GM19238 (cell line): ENCODE measurements at regions not wholly inside any gene's neighbourhood (a gene's known extent, or its start where the extent isn't known, plus 50 kb on each side); places are given as distances from the start of the nearest gene placed in this dataset.

Experiments
- DNase-seq: peaks from one replicate; pipeline ENCODE4 v3.0.0; 2011; ENCODE audit warnings: low spot score; ENCODE audit not compliant: insufficient read length

- DNase-seq, result no peak
Observed at GRCh38 chr22:23522623-23523251, 57.4 kb downstream of the IGLL1 start.

GRCh38 chr22:23521441-23522113 lies 58.5 kb downstream of the IGLL1 start:
- DNase-seq, result peak; percentile 85

GRCh38 chr22:23520863-23521440 lies 59.1 kb downstream of the IGLL1 start:
- no peak for DNase-seq

- DNase-seq, result no peak
Observed at GRCh38 chr22:23519442-23520157, 60.5 kb downstream of the IGLL1 start.

- no peak for DNase-seq
Observed at GRCh38 chr22:23518376-23519187, 61.5 kb downstream of the IGLL1 start.

- DNase-seq, result no peak
Observed at GRCh38 chr22:23517804-23518375, 62.2 kb downstream of the IGLL1 start.

- no peak for DNase-seq
Observed at GRCh38 chr22:23516304-23516703, 63.8 kb downstream of the IGLL1 start.

GRCh38 chr22:23514322-23515038 lies 65.6 kb downstream of the IGLL1 start:
- DNase-seq, result no peak

- no peak for DNase-seq
Observed at GRCh38 chr22:23513705-23514104, 66.4 kb downstream of the IGLL1 start.

- no peak for DNase-seq
Observed at GRCh38 chr22:23513133-23513532, 67.0 kb downstream of the IGLL1 start.

- no peak for DNase-seq
Observed at GRCh38 chr22:23512721-23513120, 67.4 kb downstream of the IGLL1 start.

GRCh38 chr22:23512348-23512705 lies 67.8 kb downstream of the IGLL1 start:
- DNase-seq, result no peak

GRCh38 chr22:23511627-23512347 lies 68.3 kb downstream of the IGLL1 start:
- no peak for DNase-seq

- DNase-seq, result no peak
Observed at GRCh38 chr22:23509571-23510302, 70.4 kb downstream of the IGLL1 start.

GRCh38 chr22:23504516-23504915 lies 75.6 kb downstream of the IGLL1 start:
- no peak for DNase-seq

GRCh38 chr22:23503736-23504440 lies 76.2 kb downstream of the IGLL1 start:
- no peak for DNase-seq

- DNase-seq, result no peak
Observed at GRCh38 chr22:23503142-23503541, 76.9 kb downstream of the IGLL1 start.

- no peak for DNase-seq
Observed at GRCh38 chr22:23501708-23502107, 78.4 kb downstream of the IGLL1 start.

GRCh38 chr22:23501261-23501619 lies 78.8 kb downstream of the IGLL1 start:
- no peak for DNase-seq
